ENCODE measurements at regions not wholly inside any gene's neighbourhood (a gene's known extent, or its start where the extent isn't known, plus 50 kb on each side); places are given as distances from the start of the nearest gene placed in this dataset.

GRCh38 chr2:8538931-8539621 is 142.8 kb upstream of the ID2 start:
- Histone ChIP-seq H3K4me2 (ENCODE audit: low read depth, low read length) (no peak overlapping the region), H3F3A (ENCODE audit: insufficient read depth, low read length) (peaks cover 16% of the 10 kb centered on the region), H3K27me3 (replicated peaks; ENCODE audit: insufficient read depth, low read length) (no peaks in the 10 kb centered on the region), H3K79me2 (ENCODE audit: low read length) (no peaks in the 10 kb centered on the region), H2AFZ (ENCODE audit: low read length) (no peak overlapping the region), H3K4me1 (ENCODE audit: low read length) (peaks cover 31% of the 10 kb centered on the region), H3K36me3 (replicated peaks; ENCODE audit: insufficient read depth, low read length) (no peaks in the 10 kb centered on the region), H3K9me3 (replicated peaks; ENCODE audit: insufficient read depth, low read length) (no peaks in the 10 kb centered on the region), H3K4me3 (ENCODE audit: low read length) (no peak overlapping the region), H3K9ac (ENCODE audit: low read length) (no peak overlapping the region), H3K9me2 (replicated peaks; ENCODE audit: insufficient read depth, low read length) (no peaks in the 10 kb centered on the region), H3K27ac (ENCODE audit: low read length) (no peak overlapping the region), H4K20me1 (ENCODE audit: insufficient read depth, low read length) (no peaks in the 10 kb centered on the region)
- TF ChIP-seq CTCF (IDR thresholded peaks at IDR 0.05; ENCODE audit: low read length): no peak
- TF ChIP-seq EZH2 (optimal IDR thresholded peaks at IDR 0.05; ENCODE audit: low read depth, low read length): no peak
- TF ChIP-seq EZH2phosphoT487 (IDR thresholded peaks at IDR 0.05; ENCODE audit: low read length): no peak
- no peak for DNase-seq

DNA sequence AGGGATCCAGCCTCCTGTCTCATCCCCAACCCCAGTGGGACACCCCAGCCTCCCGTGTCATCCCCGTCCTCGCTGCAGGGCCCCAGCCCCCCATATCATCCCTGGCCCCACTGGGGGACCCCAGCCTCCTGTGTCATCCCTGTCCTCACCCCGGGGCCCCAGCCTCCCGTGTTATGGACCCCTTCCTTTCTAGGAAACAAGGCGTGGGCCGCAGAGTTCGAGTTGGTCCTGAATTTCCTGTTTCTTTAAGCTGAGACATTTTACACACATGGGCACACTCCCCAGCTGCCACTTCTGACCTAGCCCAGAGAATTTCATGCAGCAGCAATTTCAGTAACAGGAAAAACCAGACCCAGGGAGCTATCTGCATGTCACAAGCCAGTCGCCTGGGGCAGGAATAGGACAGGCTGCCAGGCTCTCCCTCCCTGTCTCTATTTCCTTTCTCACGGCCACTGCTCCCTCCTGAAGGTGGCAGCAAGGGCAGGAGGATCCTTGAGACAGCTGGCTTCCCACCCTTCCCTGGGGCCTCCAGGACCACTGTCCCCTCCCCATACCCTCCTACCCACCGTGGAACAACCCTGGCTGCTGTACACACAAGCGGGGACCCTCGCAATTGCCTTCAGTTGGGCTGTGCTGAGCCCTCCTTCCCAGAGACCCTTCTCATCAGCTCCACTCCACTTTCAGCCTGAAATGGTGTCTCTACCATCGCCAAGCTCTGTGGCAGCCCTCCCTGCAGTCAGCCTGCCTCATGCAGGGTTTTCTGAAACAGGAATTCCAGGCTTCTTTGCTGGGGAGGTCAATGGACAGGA is 141.9 kb upstream of the ID2 start:
- Histone ChIP-seq H3K4me2 (ENCODE audit: low read depth, low read length) (no peak overlapping the region), H3K79me2 (ENCODE audit: low read length) (no peaks in the 10 kb centered on the region), H3K27ac (ENCODE audit: low read length) (no peak overlapping the region), H3K9me2 (replicated peaks; ENCODE audit: insufficient read depth, low read length) (no peaks in the 10 kb centered on the region), H3K4me1 (ENCODE audit: low read length) (peaks cover 39% of the 10 kb centered on the region), H3K27me3 (replicated peaks; ENCODE audit: insufficient read depth, low read length) (no peaks in the 10 kb centered on the region), H4K20me1 (ENCODE audit: insufficient read depth, low read length) (no peaks in the 10 kb centered on the region), H3K4me3 (ENCODE audit: low read length) (no peak overlapping the region), H2AFZ (ENCODE audit: low read length) (no peak overlapping the region), H3K9me3 (replicated peaks; ENCODE audit: insufficient read depth, low read length) (no peaks in the 10 kb centered on the region), H3K36me3 (replicated peaks; ENCODE audit: insufficient read depth, low read length) (no peaks in the 10 kb centered on the region), H3F3A (ENCODE audit: insufficient read depth, low read length) (peaks cover 22% of the 10 kb centered on the region), H3K9ac (ENCODE audit: low read length) (no peak overlapping the region)
- no peak for DNase-seq
- TF ChIP-seq EZH2phosphoT487 (IDR thresholded peaks at IDR 0.05; ENCODE audit: low read length) (no peak), EZH2 (optimal IDR thresholded peaks at IDR 0.05; ENCODE audit: low read depth, low read length) (no peak), CTCF (IDR thresholded peaks at IDR 0.05; ENCODE audit: low read length) (no peak)

DNA sequence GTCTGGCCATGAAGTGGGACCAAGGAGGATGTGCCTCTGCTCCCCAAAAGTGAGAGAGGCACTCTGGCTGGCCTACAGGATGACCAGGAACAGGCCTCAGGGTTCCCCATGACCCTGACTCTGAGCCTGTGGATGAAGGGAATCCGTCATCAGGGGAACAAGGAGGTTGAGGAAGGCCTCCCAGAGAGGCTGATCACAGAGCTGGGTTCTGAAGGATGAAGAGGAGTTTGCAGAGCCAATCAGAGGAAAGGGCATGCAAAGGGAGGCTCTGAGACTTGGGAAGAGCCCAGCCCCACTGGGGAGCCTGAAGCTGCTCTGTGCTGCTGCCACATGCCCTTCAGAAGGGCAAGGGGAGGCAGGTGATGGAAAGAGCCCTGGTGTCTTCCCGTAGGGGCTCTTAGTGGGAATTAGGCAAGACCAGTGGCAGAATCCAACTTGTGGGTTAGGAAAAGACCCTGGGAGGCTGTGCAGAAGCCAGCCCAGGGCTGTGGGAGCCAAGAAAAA is 141.3 kb upstream of the ID2 start:
- Histone ChIP-seq H3K27ac (ENCODE audit: low read length) (no peak overlapping the region), H3F3A (ENCODE audit: insufficient read depth, low read length) (peaks cover 22% of the 10 kb centered on the region), H3K36me3 (replicated peaks; ENCODE audit: insufficient read depth, low read length) (no peaks in the 10 kb centered on the region), H3K9me2 (replicated peaks; ENCODE audit: insufficient read depth, low read length) (no peaks in the 10 kb centered on the region), H3K9me3 (replicated peaks; ENCODE audit: insufficient read depth, low read length) (no peaks in the 10 kb centered on the region), H3K79me2 (ENCODE audit: low read length) (no peaks in the 10 kb centered on the region), H2AFZ (ENCODE audit: low read length) (no peak overlapping the region), H3K27me3 (replicated peaks; ENCODE audit: insufficient read depth, low read length) (no peaks in the 10 kb centered on the region), H3K4me1 (ENCODE audit: low read length) (peaks cover 39% of the 10 kb centered on the region), H3K4me2 (ENCODE audit: low read depth, low read length) (no peak overlapping the region), H4K20me1 (ENCODE audit: insufficient read depth, low read length) (no peaks in the 10 kb centered on the region), H3K9ac (ENCODE audit: low read length) (no peak overlapping the region), H3K4me3 (ENCODE audit: low read length) (no peak overlapping the region)
- TF ChIP-seq CTCF (IDR thresholded peaks at IDR 0.05; ENCODE audit: low read length): no peak
- no peak for TF ChIP-seq EZH2phosphoT487 (IDR thresholded peaks at IDR 0.05; ENCODE audit: low read length)
- TF ChIP-seq EZH2 (optimal IDR thresholded peaks at IDR 0.05; ENCODE audit: low read depth, low read length): no peak
- no peak for DNase-seq
